A549 (cell line): ENCODE measurements at regions not wholly inside any gene's neighbourhood (a gene's known extent, or its start where the extent isn't known, plus 50 kb on each side); places are given as distances from the start of the nearest gene placed in this dataset.
"Not testable (repeated sequence)": the region's sequence is repeated elsewhere in the genome, so short reads cannot be mapped to it uniquely, and the experiment has no call there.

Source experiments
- ATAC-seq, 2 experiments: fragments of 200-7000 bp in 1 of 2; fragments of >200 bp in 1 of 2; cut with Nextera tagmentation in 1 of 2; cut with Tn5 transposase in 1 of 2; 3 replicates each; pipeline versions ENCODE4 v1.8.0 to v1.9.1; 2018 to 2020; ENCODE audit warnings: mild to moderate bottlenecking in 1 of 2, moderate library complexity in 1 of 2
- CTCF ChIA-PET: fragments of 300-600 bp; sonication (Branson Sonifier 250); formaldehyde crosslinking; extraction: SDS; loops from one replicate; lab custom pipeline; 2021; ENCODE audit warnings: antibody characterized with exemption, inconsistent platforms; lab: Yijun Ruan, JAX
- POLR2A ChIA-PET: fragments of 350-600 bp; formaldehyde crosslinking; extraction: SDS; loops from one replicate; lab custom pipeline; 2021; ENCODE audit warnings: antibody characterized with exemption, inconsistent platforms; lab: Yijun Ruan, JAX
- DNase-seq, 2 experiments: peaks; one replicate each; pipeline versions ENCODE4 v3.0.0 to v3.0.0-alpha.2; 2011 to 2016; ENCODE audit warnings: low read depth in 1 of 2, low spot score in 1 of 2
- FAIRE-seq: peaks from 2 replicates; lab custom pipeline; 2011; peaks lifted over from hg19 to GRCh38; lab: Jason Lieb, UNC
- H3K27ac ChIP-seq, 2 experiments: fragments of >200 bp; sonication (Bioruptor Twin); formaldehyde crosslinking; 3 replicates each; pipeline ENCODE4 v1.5.1; 2016 to 2017
- H3K4me1 ChIP-seq: fragments of >200 bp; sonication (Bioruptor Twin); formaldehyde crosslinking; 3 replicates; pipeline ENCODE4 v1.6.1; 2016
- H3K4me2 ChIP-seq: fragments of >200 bp; sonication (Bioruptor Twin); formaldehyde crosslinking; 3 replicates; pipeline ENCODE4 v1.6.1; 2016
- H3K4me3 ChIP-seq: fragments of >200 bp; sonication (Bioruptor Twin); formaldehyde crosslinking; 3 replicates; pipeline ENCODE4 v1.5.1; 2016
- H3K9me3 ChIP-seq: fragments of >200 bp; sonication (Bioruptor Twin); formaldehyde crosslinking; 3 replicates; pipeline ENCODE4 v1.6.1; 2016
- CBX2 ChIP-seq: fragments of 200-600 bp; sonication (generic); IDR thresholded peaks from 2 replicates; pipeline ENCODE4 v1.6.1; 2016; ENCODE audit warnings: low read depth, mild to moderate bottlenecking, borderline replicate concordance
- CBX8 ChIP-seq: fragments of 200-600 bp; sonication (generic); IDR thresholded peaks from 2 replicates; pipeline ENCODE4 v1.6.1; 2016
- CEBPB ChIP-seq, 2 experiments: fragments of >200 bp in 1 of 2; sonication (Bioruptor Twin) in 1 of 2; formaldehyde crosslinking in 1 of 2; IDR thresholded peaks; 2 replicates each; pipeline ENCODE4 v1.6.1; 2012 to 2016
- EHF ChIP-seq: fragments of 250-450 bp; sonication (Bioruptor Pico); IDR thresholded peaks from 2 replicates; pipeline ENCODE4 v1.5.0; 2020; ENCODE audit warnings: mild to moderate bottlenecking
- FOSB ChIP-seq: fragments of 250-450 bp; sonication (Bioruptor Pico); IDR thresholded peaks from 2 replicates; pipeline ENCODE4 v1.5.0; 2020; ENCODE audit warnings: mild to moderate bottlenecking, moderate library complexity
- FOSL2 ChIP-seq, 2 experiments: fragments of 450-650 bp in 1 of 2; fragments of >200 bp in 1 of 2; sonication (Bioruptor Twin) in 1 of 2; formaldehyde crosslinking; IDR thresholded peaks; 2 replicates each; pipeline versions ENCODE4 v1.5.0 to v1.6.1; 2016 to 2020; ENCODE audit warnings: mild to moderate bottlenecking in 1 of 2, moderate library complexity in 1 of 2
- JUNB ChIP-seq: fragments of >200 bp; sonication (Bioruptor Twin); formaldehyde crosslinking; IDR thresholded peaks from 2 replicates; pipeline ENCODE4 v1.6.1; 2016
- MAFK ChIP-seq: fragments of 450-650 bp; IDR thresholded peaks from 2 replicates; pipeline ENCODE4 v1.6.1; 2014; ENCODE audit not compliant: partially characterized antibody
- PHF8 ChIP-seq: fragments of 200-600 bp; sonication (generic); IDR thresholded peaks from 2 replicates; pipeline ENCODE4 v1.6.1; 2016; ENCODE audit warnings: low read depth, mild to moderate bottlenecking, antibody characterized with exemption, moderate library complexity, borderline replicate concordance
- RFX5 ChIP-seq: fragments of 450-650 bp; IDR thresholded peaks from 2 replicates; pipeline ENCODE4 v1.7.1; 2014; ENCODE audit warnings: antibody characterized with exemption, mild to moderate bottlenecking, moderate library complexity
- RNF2 ChIP-seq: fragments of 200-600 bp; sonication (generic); IDR thresholded peaks from 2 replicates; pipeline ENCODE4 v1.6.1; 2016; ENCODE audit warnings: low read depth, mild to moderate bottlenecking, antibody characterized with exemption, moderate library complexity, borderline replicate concordance
- SREBF2 ChIP-seq: fragments of 450-650 bp; IDR thresholded peaks from 2 replicates; pipeline ENCODE4 v1.6.1; 2014; ENCODE audit warnings: mild to moderate bottlenecking, moderate library complexity
- TP53 ChIP-seq: fragments of 250-450 bp; sonication (Bioruptor Pico); IDR thresholded peaks from 2 replicates; pipeline ENCODE4 v1.5.0; 2021; ENCODE audit warnings: mild to moderate bottlenecking, moderate library complexity
- ZFP36 ChIP-seq: fragments of 450-650 bp; IDR thresholded peaks from 2 replicates; pipeline ENCODE4 v1.6.1; 2014; ENCODE audit warnings: borderline replicate concordance; ENCODE audit not compliant: partially characterized antibody
- WGBS: methylation state at CpG from one replicate; pipeline ENCODE4 v1.1.6; 2017; ENCODE audit errors: missing lambda C conversion rate; 5-methylcytosine and 5-hydroxymethylcytosine counted together
- TF ChIP-seq, protein P1 (sequence below): fragments of >200 bp; sonication (Bioruptor Twin); formaldehyde crosslinking; IDR thresholded peaks from 3 replicates; pipeline ENCODE4 v1.5.1; 2016
- TF ChIP-seq, protein P2 (sequence below): fragments of 200-600 bp; sonication (generic); IDR thresholded peaks from 2 replicates; pipeline ENCODE4 v1.6.1; 2016; ENCODE audit warnings: antibody characterized with exemption, mild to moderate bottlenecking, moderate library complexity
- TF ChIP-seq, protein P3 (sequence below): IDR thresholded peaks from 2 replicates; pipeline ENCODE4 v1.6.1; 2012; ENCODE audit warnings: low read depth, borderline replicate concordance

DNA sequence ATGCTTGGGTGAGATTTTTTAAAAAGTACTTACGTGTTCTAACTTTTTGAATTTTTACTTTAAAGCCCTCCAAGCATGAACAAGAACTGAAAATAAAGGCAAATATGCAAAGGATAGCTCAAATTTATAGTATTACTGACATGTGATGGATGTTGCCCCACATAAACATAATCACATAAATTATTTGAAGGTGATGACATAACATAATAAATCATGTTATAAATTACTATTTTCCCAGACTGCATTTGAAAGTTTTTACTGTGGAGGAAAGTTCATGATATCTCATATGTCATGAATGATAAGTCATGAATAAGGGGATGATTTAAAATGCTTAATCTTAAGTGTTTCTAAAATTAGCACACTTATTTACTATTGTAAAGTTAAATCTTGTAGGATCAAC is 705.7 kb upstream of the SLITRK1 start:
- Histone ChIP-seq H3K27ac (no peak overlapping the region), H3K4me1 (no peaks in the 10 kb centered on the region), H3K4me2 (no peak overlapping the region), H3K4me3 (no peak overlapping the region), H3K9me3 (no peaks in the 10 kb centered on the region)
- DNase-seq = no peak
- ATAC-seq = no peak
- no peak for FAIRE-seq
- TF ChIP-seq TP53 (CRISPR knock-in tag) = no peak
- no peak for TF ChIP-seq PHF8
- no peak for TF ChIP-seq CBX8
- TF ChIP-seq, protein P1, sequence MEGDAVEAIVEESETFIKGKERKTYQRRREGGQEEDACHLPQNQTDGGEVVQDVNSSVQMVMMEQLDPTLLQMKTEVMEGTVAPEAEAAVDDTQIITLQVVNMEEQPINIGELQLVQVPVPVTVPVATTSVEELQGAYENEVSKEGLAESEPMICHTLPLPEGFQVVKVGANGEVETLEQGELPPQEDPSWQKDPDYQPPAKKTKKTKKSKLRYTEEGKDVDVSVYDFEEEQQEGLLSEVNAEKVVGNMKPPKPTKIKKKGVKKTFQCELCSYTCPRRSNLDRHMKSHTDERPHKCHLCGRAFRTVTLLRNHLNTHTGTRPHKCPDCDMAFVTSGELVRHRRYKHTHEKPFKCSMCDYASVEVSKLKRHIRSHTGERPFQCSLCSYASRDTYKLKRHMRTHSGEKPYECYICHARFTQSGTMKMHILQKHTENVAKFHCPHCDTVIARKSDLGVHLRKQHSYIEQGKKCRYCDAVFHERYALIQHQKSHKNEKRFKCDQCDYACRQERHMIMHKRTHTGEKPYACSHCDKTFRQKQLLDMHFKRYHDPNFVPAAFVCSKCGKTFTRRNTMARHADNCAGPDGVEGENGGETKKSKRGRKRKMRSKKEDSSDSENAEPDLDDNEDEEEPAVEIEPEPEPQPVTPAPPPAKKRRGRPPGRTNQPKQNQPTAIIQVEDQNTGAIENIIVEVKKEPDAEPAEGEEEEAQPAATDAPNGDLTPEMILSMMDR = no peak
- TF ChIP-seq CEBPB (IDR thresholded peaks at IDR 0.05) = no peak
- no peak for TF ChIP-seq FOSL2 (IDR thresholded peaks at IDR 0.05)
- TF ChIP-seq FOSL2 (CRISPR knock-in tag; IDR thresholded peaks at IDR 0.05) = no peak
- TF ChIP-seq RNF2 = no peak
- TF ChIP-seq, protein P2, sequence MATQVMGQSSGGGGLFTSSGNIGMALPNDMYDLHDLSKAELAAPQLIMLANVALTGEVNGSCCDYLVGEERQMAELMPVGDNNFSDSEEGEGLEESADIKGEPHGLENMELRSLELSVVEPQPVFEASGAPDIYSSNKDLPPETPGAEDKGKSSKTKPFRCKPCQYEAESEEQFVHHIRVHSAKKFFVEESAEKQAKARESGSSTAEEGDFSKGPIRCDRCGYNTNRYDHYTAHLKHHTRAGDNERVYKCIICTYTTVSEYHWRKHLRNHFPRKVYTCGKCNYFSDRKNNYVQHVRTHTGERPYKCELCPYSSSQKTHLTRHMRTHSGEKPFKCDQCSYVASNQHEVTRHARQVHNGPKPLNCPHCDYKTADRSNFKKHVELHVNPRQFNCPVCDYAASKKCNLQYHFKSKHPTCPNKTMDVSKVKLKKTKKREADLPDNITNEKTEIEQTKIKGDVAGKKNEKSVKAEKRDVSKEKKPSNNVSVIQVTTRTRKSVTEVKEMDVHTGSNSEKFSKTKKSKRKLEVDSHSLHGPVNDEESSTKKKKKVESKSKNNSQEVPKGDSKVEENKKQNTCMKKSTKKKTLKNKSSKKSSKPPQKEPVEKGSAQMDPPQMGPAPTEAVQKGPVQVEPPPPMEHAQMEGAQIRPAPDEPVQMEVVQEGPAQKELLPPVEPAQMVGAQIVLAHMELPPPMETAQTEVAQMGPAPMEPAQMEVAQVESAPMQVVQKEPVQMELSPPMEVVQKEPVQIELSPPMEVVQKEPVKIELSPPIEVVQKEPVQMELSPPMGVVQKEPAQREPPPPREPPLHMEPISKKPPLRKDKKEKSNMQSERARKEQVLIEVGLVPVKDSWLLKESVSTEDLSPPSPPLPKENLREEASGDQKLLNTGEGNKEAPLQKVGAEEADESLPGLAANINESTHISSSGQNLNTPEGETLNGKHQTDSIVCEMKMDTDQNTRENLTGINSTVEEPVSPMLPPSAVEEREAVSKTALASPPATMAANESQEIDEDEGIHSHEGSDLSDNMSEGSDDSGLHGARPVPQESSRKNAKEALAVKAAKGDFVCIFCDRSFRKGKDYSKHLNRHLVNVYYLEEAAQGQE = no peak
- no peak for TF ChIP-seq FOSB (CRISPR knock-in tag)
- no peak for TF ChIP-seq RFX5
- no peak for TF ChIP-seq EHF (CRISPR knock-in tag)
- no peak for TF ChIP-seq SREBF2
- TF ChIP-seq ZFP36 = no peak
- TF ChIP-seq, protein P3, sequence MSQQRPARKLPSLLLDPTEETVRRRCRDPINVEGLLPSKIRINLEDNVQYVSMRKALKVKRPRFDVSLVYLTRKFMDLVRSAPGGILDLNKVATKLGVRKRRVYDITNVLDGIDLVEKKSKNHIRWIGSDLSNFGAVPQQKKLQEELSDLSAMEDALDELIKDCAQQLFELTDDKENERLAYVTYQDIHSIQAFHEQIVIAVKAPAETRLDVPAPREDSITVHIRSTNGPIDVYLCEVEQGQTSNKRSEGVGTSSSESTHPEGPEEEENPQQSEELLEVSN = no peak
- TF ChIP-seq CBX2 = no peak
- ChIA-PET CTCF (no interaction called here), POLR2A (no interaction called here)
- WGBS = 17% methylated on average over 1 of the region's 1 CpG

DNA sequence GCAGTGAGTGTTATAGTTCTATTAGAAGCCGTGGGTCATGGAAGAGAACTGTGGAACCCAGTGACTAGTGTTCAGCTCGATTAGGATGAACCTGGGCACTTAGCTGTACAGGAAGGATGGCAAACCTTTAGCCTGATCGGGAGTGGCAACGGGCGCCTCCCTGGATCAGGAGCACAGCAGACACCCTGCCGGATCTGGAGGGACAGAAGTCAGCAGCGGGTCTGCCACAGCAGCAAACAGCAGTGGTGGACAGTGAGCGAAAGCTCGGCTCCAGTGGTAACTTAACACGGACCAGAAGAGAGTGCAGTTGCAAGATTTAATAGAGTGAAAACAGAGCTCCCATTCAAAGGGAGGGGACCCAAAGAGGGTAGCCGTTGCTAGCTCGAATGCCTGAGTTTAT is 697.6 kb upstream of the SLITRK1 start:
- H3K9me3 ChIP-seq, ATAC-seq, FAIRE-seq, H3K27ac ChIP-seq, DNase-seq, H3K4me3 ChIP-seq, H3K4me2 ChIP-seq, POLR2A ChIA-PET, H3K4me1 ChIP-seq: not testable (repeated sequence)
- 40% methylated on average over 9 of the region's 12 CpGs for WGBS
- CTCF ChIA-PET = interaction anchor here (0.8 kb wide), 1 partner anchor 264 kb away, joined by 3 read pairs; no protein-coding TSS in a partner anchor

DNA sequence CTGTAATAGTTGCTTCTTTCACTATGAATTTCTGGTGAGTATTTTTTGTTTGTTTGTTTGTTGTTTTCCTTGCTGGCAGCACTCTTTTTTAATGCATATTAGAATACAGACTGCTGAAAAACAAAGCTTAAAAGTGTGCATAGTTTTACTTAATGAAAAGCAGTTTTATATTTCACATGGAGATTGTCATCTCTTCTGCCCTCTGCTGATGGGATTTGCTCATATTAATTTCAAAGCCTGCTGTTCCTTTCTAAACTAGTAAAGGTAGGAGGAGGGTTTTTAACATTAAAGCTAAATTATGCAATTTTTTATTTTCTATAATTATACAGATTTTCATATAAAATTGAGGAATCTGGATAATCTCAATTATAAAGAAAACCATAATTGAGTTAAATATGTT is 692.6 kb upstream of the SLITRK1 start:
- Histone ChIP-seq H3K27ac (no peak overlapping the region), H3K9me3 (no peaks in the 10 kb centered on the region), H3K4me2 (no peak overlapping the region), H3K4me3 (no peak overlapping the region), H3K4me1 (no peaks in the 10 kb centered on the region)
- FAIRE-seq (no peak), ATAC-seq (no peak), DNase-seq (peak in 1 of 2 experiments; percentile 0)
- ChIA-PET POLR2A (no interaction called here), CTCF (interaction anchor here (0.6 kb wide), 1 partner anchor 1135 kb away, joined by 4 read pairs; no protein-coding TSS in a partner anchor)
- TF ChIP-seq MAFK (no peak), JUNB (no peak)
